ENCODE measurements at regions not wholly inside any gene's neighbourhood (a gene's known extent, or its start where the extent isn't known, plus 50 kb on each side); places are given as distances from the start of the nearest gene placed in this dataset.

DNA sequence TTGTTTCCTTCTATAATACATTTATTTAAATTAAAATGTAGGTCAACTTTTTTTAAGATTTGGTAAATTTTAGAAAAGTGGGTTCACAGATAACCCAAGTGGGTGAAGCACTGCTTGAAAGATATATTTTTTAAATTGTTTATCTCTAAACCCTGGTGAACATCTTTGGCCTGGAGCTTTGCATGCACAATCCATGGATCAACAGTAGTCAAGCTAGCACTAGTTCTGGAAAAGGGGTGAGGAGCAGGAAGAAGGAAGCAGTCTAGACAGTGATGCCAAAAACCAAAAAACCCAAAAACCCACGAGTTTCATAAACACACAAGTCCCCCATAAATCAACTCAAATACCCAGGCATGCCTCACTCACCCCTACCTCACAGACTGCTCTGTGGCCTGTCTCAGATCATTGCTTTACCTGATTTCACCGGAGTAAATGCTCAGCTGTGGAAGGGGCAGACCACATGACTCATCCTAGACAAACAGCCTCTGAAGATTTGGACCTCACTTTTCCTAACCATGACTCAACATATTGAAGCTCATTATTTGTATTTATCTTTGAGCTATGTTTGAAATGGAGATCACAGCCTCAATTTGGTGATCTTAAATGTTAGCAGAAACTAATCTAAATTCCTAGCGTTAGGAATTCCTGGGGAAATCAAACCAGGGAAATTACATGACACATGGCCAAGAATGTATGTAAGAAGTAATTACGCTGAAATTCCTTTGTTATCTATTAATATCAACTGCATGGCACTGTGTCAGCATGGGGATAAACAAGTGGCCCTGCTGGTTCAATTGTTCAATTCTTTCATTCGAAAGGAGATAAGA lies 149.6 kb downstream of the ZNF608 start (continued):
- no peak for TF ChIP-seq FOXK2 (IDR thresholded peaks at IDR 0.05)
- no peak for TF ChIP-seq SMARCE1 (IDR thresholded peaks at IDR 0.05; ENCODE audit: borderline replicate concordance)
- no peak for TF ChIP-seq MXD4 (CRISPR knock-in tag; IDR thresholded peaks at IDR 0.05)
- TF ChIP-seq, protein P1, sequence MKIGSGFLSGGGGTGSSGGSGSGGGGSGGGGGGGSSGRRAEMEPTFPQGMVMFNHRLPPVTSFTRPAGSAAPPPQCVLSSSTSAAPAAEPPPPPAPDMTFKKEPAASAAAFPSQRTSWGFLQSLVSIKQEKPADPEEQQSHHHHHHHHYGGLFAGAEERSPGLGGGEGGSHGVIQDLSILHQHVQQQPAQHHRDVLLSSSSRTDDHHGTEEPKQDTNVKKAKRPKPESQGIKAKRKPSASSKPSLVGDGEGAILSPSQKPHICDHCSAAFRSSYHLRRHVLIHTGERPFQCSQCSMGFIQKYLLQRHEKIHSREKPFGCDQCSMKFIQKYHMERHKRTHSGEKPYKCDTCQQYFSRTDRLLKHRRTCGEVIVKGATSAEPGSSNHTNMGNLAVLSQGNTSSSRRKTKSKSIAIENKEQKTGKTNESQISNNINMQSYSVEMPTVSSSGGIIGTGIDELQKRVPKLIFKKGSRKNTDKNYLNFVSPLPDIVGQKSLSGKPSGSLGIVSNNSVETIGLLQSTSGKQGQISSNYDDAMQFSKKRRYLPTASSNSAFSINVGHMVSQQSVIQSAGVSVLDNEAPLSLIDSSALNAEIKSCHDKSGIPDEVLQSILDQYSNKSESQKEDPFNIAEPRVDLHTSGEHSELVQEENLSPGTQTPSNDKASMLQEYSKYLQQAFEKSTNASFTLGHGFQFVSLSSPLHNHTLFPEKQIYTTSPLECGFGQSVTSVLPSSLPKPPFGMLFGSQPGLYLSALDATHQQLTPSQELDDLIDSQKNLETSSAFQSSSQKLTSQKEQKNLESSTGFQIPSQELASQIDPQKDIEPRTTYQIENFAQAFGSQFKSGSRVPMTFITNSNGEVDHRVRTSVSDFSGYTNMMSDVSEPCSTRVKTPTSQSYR (CRISPR knock-in tag; IDR thresholded peaks at IDR 0.05; ENCODE audit: borderline replicate concordance) = peak; percentile 13; the same call in 1 of the 2 replicates
- no peak for TF ChIP-seq POLR2G (IDR thresholded peaks at IDR 0.05; ENCODE audit: low read depth, low read length)
- TF ChIP-seq ZNF839 (CRISPR knock-in tag; IDR thresholded peaks at IDR 0.05; ENCODE audit: borderline replicate concordance) = no peak
- peak; percentile 42 for TF ChIP-seq CEBPG (CRISPR knock-in tag; IDR thresholded peaks at IDR 0.05)
- no peak for TF ChIP-seq KLF9 (CRISPR knock-in tag; IDR thresholded peaks at IDR 0.05; ENCODE audit: low read depth)
- no peak for TF ChIP-seq KLF15 (CRISPR knock-in tag; IDR thresholded peaks at IDR 0.05; ENCODE audit: borderline replicate concordance)
- TF ChIP-seq, protein P2, sequence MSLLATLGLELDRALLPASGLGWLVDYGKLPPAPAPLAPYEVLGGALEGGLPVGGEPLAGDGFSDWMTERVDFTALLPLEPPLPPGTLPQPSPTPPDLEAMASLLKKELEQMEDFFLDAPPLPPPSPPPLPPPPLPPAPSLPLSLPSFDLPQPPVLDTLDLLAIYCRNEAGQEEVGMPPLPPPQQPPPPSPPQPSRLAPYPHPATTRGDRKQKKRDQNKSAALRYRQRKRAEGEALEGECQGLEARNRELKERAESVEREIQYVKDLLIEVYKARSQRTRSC (CRISPR knock-in tag; IDR thresholded peaks at IDR 0.05; ENCODE audit: low read depth) = no peak
- TF ChIP-seq NR2C2 (CRISPR knock-in tag; IDR thresholded peaks at IDR 0.05; ENCODE audit: borderline replicate concordance) = 0 out of 2 replicates have a peak, but pooled peaks have one; percentile 32
- no peak for TF ChIP-seq HNRNPK (IDR thresholded peaks at IDR 0.05; ENCODE audit: low read depth, low read length, poor library complexity, severe bottlenecking)
- TF ChIP-seq, protein P3, sequence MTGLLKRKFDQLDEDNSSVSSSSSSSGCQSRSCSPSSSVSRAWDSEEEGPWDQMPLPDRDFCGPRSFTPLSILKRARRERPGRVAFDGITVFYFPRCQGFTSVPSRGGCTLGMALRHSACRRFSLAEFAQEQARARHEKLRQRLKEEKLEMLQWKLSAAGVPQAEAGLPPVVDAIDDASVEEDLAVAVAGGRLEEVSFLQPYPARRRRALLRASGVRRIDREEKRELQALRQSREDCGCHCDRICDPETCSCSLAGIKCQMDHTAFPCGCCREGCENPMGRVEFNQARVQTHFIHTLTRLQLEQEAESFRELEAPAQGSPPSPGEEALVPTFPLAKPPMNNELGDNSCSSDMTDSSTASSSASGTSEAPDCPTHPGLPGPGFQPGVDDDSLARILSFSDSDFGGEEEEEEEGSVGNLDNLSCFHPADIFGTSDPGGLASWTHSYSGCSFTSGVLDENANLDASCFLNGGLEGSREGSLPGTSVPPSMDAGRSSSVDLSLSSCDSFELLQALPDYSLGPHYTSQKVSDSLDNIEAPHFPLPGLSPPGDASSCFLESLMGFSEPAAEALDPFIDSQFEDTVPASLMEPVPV (CRISPR knock-in tag; IDR thresholded peaks at IDR 0.05) = no peak
- TF ChIP-seq, protein P4, sequence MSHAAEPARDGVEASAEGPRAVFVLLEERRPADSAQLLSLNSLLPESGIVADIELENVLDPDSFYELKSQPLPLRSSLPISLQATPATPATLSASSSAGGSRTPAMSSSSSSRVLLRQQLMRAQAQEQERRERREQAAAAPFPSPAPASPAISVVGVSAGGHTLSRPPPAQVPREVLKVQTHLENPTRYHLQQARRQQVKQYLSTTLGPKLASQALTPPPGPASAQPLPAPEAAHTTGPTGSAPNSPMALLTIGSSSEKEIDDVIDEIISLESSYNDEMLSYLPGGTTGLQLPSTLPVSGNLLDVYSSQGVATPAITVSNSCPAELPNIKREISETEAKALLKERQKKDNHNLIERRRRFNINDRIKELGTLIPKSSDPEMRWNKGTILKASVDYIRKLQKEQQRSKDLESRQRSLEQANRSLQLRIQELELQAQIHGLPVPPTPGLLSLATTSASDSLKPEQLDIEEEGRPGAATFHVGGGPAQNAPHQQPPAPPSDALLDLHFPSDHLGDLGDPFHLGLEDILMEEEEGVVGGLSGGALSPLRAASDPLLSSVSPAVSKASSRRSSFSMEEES (CRISPR knock-in tag; IDR thresholded peaks at IDR 0.05) = peak; percentile 79
- TF ChIP-seq, protein P5, sequence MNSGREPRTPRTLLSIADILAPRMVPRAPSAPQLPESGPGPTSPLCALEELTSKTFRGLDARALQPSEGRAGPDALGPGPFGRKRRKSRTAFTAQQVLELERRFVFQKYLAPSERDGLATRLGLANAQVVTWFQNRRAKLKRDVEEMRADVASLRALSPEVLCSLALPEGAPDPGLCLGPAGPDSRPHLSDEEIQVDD (CRISPR knock-in tag; IDR thresholded peaks at IDR 0.05; ENCODE audit: borderline replicate concordance) = no peak
- no peak for TF ChIP-seq SRSF4 (IDR thresholded peaks at IDR 0.05; ENCODE audit: low read depth, low read length, poor library complexity, severe bottlenecking)
- TF ChIP-seq HCFC1 (IDR thresholded peaks at IDR 0.05; ENCODE audit: low read depth, low read length) = no peak
- no peak for TF ChIP-seq ZSCAN30 (CRISPR knock-in tag; IDR thresholded peaks at IDR 0.05)
- TF ChIP-seq NFATC3 (CRISPR knock-in tag; IDR thresholded peaks at IDR 0.05) = no peak
- no peak for TF ChIP-seq ZFP90 (CRISPR knock-in tag; IDR thresholded peaks at IDR 0.05; ENCODE audit: borderline replicate concordance)
- no peak for TF ChIP-seq RFX3 (CRISPR knock-in tag; IDR thresholded peaks at IDR 0.05)
- no peak for TF ChIP-seq FOXA1 (IDR thresholded peaks at IDR 0.05)
- TF ChIP-seq FOXA1 (CRISPR knock-in tag; IDR thresholded peaks at IDR 0.05) = peak; percentile 63; the same call in 1 of the 2 replicates
- TF ChIP-seq BRCA1 (CRISPR knock-in tag; IDR thresholded peaks at IDR 0.05) = no peak
- no peak for TF ChIP-seq GZF1 (CRISPR knock-in tag; IDR thresholded peaks at IDR 0.05)
